ENCODE measurements at regions not wholly inside any gene's neighbourhood (a gene's known extent, or its start where the extent isn't known, plus 50 kb on each side); places are given as distances from the start of the nearest gene placed in this dataset.
A peak's percentile ranks its signal among the peaks of the same experiment; 100 is the strongest.

- no peak overlapping the region for H3K27ac ChIP-seq
- no peak for TF ChIP-seq POLR2A (IDR thresholded peaks at IDR 0.05)
- TF ChIP-seq POLR2AphosphoS5 (IDR thresholded peaks at IDR 0.05) = no peak
- no peak for TF ChIP-seq EP300 (IDR thresholded peaks at IDR 0.05)
- TF ChIP-seq CTCF (IDR thresholded peaks at IDR 0.05) = no peak
- H3K36me3 ChIP-seq = no peaks in the 10 kb centered on the region
- ATAC-seq (ENCODE audit: low FRiP score in 2 of 2) (no peak), DNase-seq (no peak)
- H3K27me3 ChIP-seq = no peaks in the 10 kb centered on the region
- H3K4me3 ChIP-seq = no peak overlapping the region
- H3K9me3 ChIP-seq = no peaks in the 10 kb centered on the region
- 45 to 62% methylated on average over 4 of the region's 4 CpGs for WGBS, 2 donors
- H3K4me1 ChIP-seq = peaks cover 0 to 16% (median 4%) of the 10 kb centered on the region in 4 donors
Observed at GRCh38 chr18:22268641-22269128, 99.3 kb downstream of the GATA6 start.

GRCh38 chr18:22267697-22268096 lies 98.3 kb downstream of the GATA6 start:
- Histone ChIP-seq H3K4me3 (no peak overlapping the region), H3K27me3 (no peaks in the 10 kb centered on the region), H3K9me3 (no peaks in the 10 kb centered on the region), H3K4me1 (peaks cover 0 to 16% (median 4%) of the 10 kb centered on the region in 4 donors), H3K27ac (no peak overlapping the region), H3K36me3 (no peaks in the 10 kb centered on the region)
- DNase-seq (peak in 1 of 2 donors; percentile 40), ATAC-seq (ENCODE audit: low FRiP score in 2 of 2) (peak; percentile 37 to 66)
- 54 to 67% methylated on average over 8 of the region's 8 CpGs for WGBS, 2 donors
- TF ChIP-seq POLR2AphosphoS5 (IDR thresholded peaks at IDR 0.05) = peak in 1 of 2 donors; percentile 16
- TF ChIP-seq EP300 (IDR thresholded peaks at IDR 0.05) = peak in 2 of 4 donors; percentile 29 to 36
- TF ChIP-seq POLR2A (IDR thresholded peaks at IDR 0.05) = no peak

- no peak for DNase-seq
- H3K27ac ChIP-seq = no peak overlapping the region
- WGBS, 2 donors = 88 to 94% methylated on average over 2 of the region's 2 CpGs
- no peak overlapping the region for H3K4me3 ChIP-seq
- H3K27me3 ChIP-seq = no peaks in the 10 kb centered on the region
- peaks cover 0 to 13% (median 4%) of the 10 kb centered on the region in 4 donors for H3K4me1 ChIP-seq
- TF ChIP-seq POLR2AphosphoS5 (IDR thresholded peaks at IDR 0.05) = no peak
- no peak for TF ChIP-seq EP300 (IDR thresholded peaks at IDR 0.05)
- TF ChIP-seq CTCF (IDR thresholded peaks at IDR 0.05) = no peak
- TF ChIP-seq POLR2A (IDR thresholded peaks at IDR 0.05) = no peak
- ATAC-seq (ENCODE audit: low FRiP score in 2 of 2) = no peak
- H3K9me3 ChIP-seq = no peaks in the 10 kb centered on the region
- H3K36me3 ChIP-seq = no peaks in the 10 kb centered on the region
Observed at GRCh38 chr18:22267225-22267624, 97.8 kb downstream of the GATA6 start.

- no peaks in the 10 kb centered on the region for H3K9me3 ChIP-seq
- H3K36me3 ChIP-seq = no peaks in the 10 kb centered on the region
- no peak overlapping the region for H3K27ac ChIP-seq
- H3K4me1 ChIP-seq = peaks cover 0 to 8% (median 3%) of the 10 kb centered on the region in 4 donors
- TF ChIP-seq POLR2A (IDR thresholded peaks at IDR 0.05) (no peak), CTCF (IDR thresholded peaks at IDR 0.05) (no peak), EP300 (IDR thresholded peaks at IDR 0.05) (no peak)
- DNase-seq (no peak), ATAC-seq (ENCODE audit: low FRiP score in 2 of 2) (no peak)
- H3K4me3 ChIP-seq = no peak overlapping the region
- no peaks in the 10 kb centered on the region for H3K27me3 ChIP-seq
- WGBS, 2 donors = 96 to 98% methylated on average over 3 to 4 of the region's 4 CpGs
Observed at GRCh38 chr18:22265838-22266237, 96.4 kb downstream of the GATA6 start.

DNA sequence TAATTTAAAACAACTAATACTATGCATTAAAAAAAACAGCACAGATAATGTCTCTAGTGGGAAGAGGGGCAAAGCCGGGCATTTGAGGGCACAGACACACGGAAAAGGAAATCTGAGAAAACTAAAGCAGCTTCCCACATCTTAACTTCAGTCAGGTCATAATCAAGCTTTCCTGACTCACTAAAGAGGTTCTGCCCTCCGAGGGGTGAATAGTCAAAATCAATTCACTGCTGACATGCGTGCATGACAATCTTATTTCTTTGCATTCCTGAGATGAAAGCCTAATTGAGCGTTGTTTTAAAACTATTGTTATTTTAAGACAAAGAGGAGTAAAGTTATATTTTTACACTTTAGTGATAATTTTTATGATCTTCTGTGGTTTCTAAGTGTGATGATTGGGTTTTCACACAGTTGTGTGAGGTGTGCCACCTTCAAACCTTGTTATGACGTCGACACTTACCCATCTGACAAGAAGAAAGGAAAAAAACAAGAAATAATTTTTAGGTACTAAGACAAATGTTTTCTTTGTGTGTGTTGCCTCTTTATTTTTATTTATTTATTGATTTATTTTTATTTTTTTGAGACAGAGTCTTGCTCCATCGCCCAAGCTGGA lies 90.9 kb downstream of the GATA6 start:
- H3K27me3 ChIP-seq = no peaks in the 10 kb centered on the region
- TF ChIP-seq POLR2AphosphoS5 (IDR thresholded peaks at IDR 0.05) (no peak), CTCF (IDR thresholded peaks at IDR 0.05) (no peak), EP300 (IDR thresholded peaks at IDR 0.05) (no peak), POLR2A (IDR thresholded peaks at IDR 0.05) (no peak)
- no peak overlapping the region for H3K27ac ChIP-seq
- no peak overlapping the region for H3K4me3 ChIP-seq
- H3K9me3 ChIP-seq = no peaks in the 10 kb centered on the region
- DNase-seq (no peak), ATAC-seq (ENCODE audit: low FRiP score in 2 of 2) (no peak)
- 78 to 79% methylated on average over 8 of the region's 8 CpGs for WGBS, 2 donors
- H3K36me3 ChIP-seq = no peaks in the 10 kb centered on the region
- H3K4me1 ChIP-seq = peaks cover 0 to 3% (median under 1%) of the 10 kb centered on the region in 4 donors
